Activated B cell treated with CpG ODN at 0.5 μM for 24 hours (primary cell): ENCODE measurements at regions not wholly inside any gene's neighbourhood (a gene's known extent, or its start where the extent isn't known, plus 50 kb on each side); places are given as distances from the start of the nearest gene placed in this dataset.

ENCODE experiments used
- ATAC-seq: fragments of 200-7000 bp; cut with Tn5 transposase; one replicate; pipeline ENCODE4 v1.10.0; 2021; ENCODE audit warnings: low read depth, mild to moderate bottlenecking, moderate library complexity
- CTCF ChIA-PET: fragments of 350-600 bp; sonication (Branson Sonifier 250); formaldehyde crosslinking; loops from one replicate; lab custom pipeline; 2021; ENCODE audit warnings: antibody characterized with exemption; lab: Charles Lee
- POLR2A ChIA-PET: fragments of 350-600 bp; sonication (Branson Sonifier 250); formaldehyde crosslinking; loops from one replicate; lab custom pipeline; 2021; ENCODE audit warnings: antibody characterized with exemption; lab: Charles Lee
- DNase-seq: peaks from one replicate; pipeline ENCODE4 v3.0.0; 2022
- H3K27ac Mint-ChIP-seq: one replicate; pipeline ENCODE4 v1.8.0; 2020; ENCODE audit warnings: mixed read lengths
- H3K27me3 Mint-ChIP-seq: one replicate; pipeline ENCODE4 v1.8.0; 2021; ENCODE audit warnings: mixed read lengths
- H3K36me3 Mint-ChIP-seq: one replicate; pipeline ENCODE4 v1.8.0; 2021; ENCODE audit warnings: low read depth, mixed read lengths
- H3K4me1 Mint-ChIP-seq: one replicate; pipeline ENCODE4 v1.8.0; 2021; ENCODE audit warnings: mixed read lengths
- H3K4me3 Mint-ChIP-seq: one replicate; pipeline ENCODE4 v1.8.0; 2020; ENCODE audit warnings: mild to moderate bottlenecking, mixed read lengths
- H3K9me3 Mint-ChIP-seq: one replicate; pipeline ENCODE4 v1.8.0; 2020; ENCODE audit warnings: mixed read lengths
- CTCF ChIP-seq: fragments of 200-600 bp; IDR thresholded peaks from one replicate; pipeline ENCODE4 v1.8.0; 2022; ENCODE audit warnings: antibody characterized with exemption, mild to moderate bottlenecking
- intact Hi-C: fragments of 100-400 bp; cut with micrococcal nuclease; formaldehyde crosslinking; loops from one replicate; pipeline ENCODE4 v1.15.1; 2024

- ChIA-PET POLR2A (no interaction called here), CTCF (no interaction called here)
- no peak for DNase-seq
Measured at GRCh38 chr1:87853576-87854351, 525.1 kb downstream of the LMO4 start.

DNA sequence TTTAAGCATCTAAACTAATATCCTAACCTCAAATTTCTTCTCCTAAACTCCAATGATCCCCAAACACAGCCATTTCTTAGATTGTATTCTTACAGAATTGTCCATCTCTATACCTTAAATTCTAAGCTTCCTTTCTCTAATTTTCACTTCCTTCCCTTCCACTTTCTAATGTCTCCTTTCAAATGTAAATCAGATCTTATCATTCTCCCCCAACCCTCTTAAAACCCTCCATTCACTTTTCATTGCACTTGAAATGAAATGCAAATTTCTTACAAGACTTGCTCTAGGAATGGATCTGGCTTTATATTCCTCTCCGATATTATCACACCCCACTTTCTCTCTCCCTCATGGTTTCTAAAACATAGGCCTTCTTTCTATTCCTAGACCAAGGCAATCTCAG lies 534.6 kb downstream of the LMO4 start:
- no peaks in the 10 kb centered on the region for H3K27me3 Mint-ChIP-seq
- no peak for TF ChIP-seq CTCF
- H3K4me3 Mint-ChIP-seq = no peak overlapping the region
- H3K36me3 Mint-ChIP-seq = no peaks in the 10 kb centered on the region
- DNase-seq (no peak), ATAC-seq (no peak)
- ChIA-PET CTCF (interaction anchor here (1.4 kb wide), 1 partner anchor 91 kb away, joined by 4 read pairs; no protein-coding TSS in a partner anchor), POLR2A (no interaction called here)
- H3K9me3 Mint-ChIP-seq = peaks cover 7% of the 10 kb centered on the region
- intact Hi-C loops = no loop called here
- peaks cover 21% of the 10 kb centered on the region for H3K4me1 Mint-ChIP-seq
- H3K27ac Mint-ChIP-seq = no peak overlapping the region

More at GRCh38 chr1:87853576-87854351, 525.1 kb downstream of the LMO4 start:
- no peak for TF ChIP-seq CTCF
- Mint-ChIP-seq H3K4me1 (no peaks in the 10 kb centered on the region), H3K4me3 (no peak overlapping the region), H3K36me3 (no peaks in the 10 kb centered on the region), H3K27me3 (no peaks in the 10 kb centered on the region), H3K27ac (no peak overlapping the region), H3K9me3 (peaks cover 3% of the 10 kb centered on the region)
- no peak for ATAC-seq
- intact Hi-C loops = no loop called here

DNA sequence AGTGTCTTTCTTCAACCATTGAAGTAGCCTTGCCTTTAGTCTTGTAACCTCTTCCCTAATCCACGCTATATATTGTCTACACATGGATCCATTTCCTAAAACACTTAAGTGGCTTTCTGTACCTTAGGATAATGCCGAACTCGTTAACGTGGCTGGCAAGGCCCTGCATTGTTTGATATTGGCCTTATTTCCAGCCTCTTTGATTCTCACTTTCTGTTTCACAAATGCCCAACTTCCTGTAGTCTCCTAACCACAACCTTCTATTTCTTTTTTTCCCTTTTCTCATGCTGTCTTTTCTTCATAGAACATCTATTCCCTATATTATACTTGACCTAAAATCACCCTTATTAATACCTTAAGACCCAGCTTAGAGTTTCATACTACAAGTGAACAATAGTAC lies 536.0 kb downstream of the LMO4 start:
- no peak for TF ChIP-seq CTCF

GRCh38 chr1:87866416-87866815 lies 537.7 kb downstream of the LMO4 start:
- no peak for ATAC-seq
- no peaks in the 10 kb centered on the region for H3K36me3 Mint-ChIP-seq
- CTCF ChIA-PET = no interaction called here
- POLR2A ChIA-PET = no interaction called here
- H3K27me3 Mint-ChIP-seq = no peaks in the 10 kb centered on the region
- no peak for DNase-seq
- TF ChIP-seq CTCF = no peak
- peaks cover 44% of the 10 kb centered on the region for H3K4me1 Mint-ChIP-seq
- H3K9me3 Mint-ChIP-seq = peaks cover 4% of the 10 kb centered on the region
- intact Hi-C loops = no loop called here
- no peak overlapping the region for H3K4me3 Mint-ChIP-seq
- no peak overlapping the region for H3K27ac Mint-ChIP-seq

More for the DNA sequence above, 536.0 kb downstream of the LMO4 start:
- Mint-ChIP-seq H3K4me1 (peaks cover 30% of the 10 kb centered on the region), H3K27me3 (no peaks in the 10 kb centered on the region), H3K36me3 (no peaks in the 10 kb centered on the region), H3K27ac (peak overlapping the region; percentile 83), H3K9me3 (peaks cover 4% of the 10 kb centered on the region), H3K4me3 (peak overlapping the region; percentile 47)
- CTCF ChIA-PET = interaction anchor here (1.4 kb wide), 1 partner anchor 89 kb away, joined by 4 read pairs; no protein-coding TSS in a partner anchor
- intact Hi-C loops = loop anchor here (2.0 kb wide), 1 partner anchor 536 kb away; the partner anchor contains the start of gene LMO4
- peak; percentile 58 for ATAC-seq
- POLR2A ChIA-PET = interaction anchor here (0.5 kb wide), 1 partner anchor 1419 kb away, joined by 4 read pairs; no protein-coding TSS in a partner anchor
- DNase-seq = no peak

GRCh38 chr1:87867626-87868025 lies 538.9 kb downstream of the LMO4 start:
- Mint-ChIP-seq H3K27ac (no peak overlapping the region), H3K36me3 (no peaks in the 10 kb centered on the region), H3K4me3 (no peak overlapping the region), H3K4me1 (peaks cover 55% of the 10 kb centered on the region), H3K9me3 (peaks cover 4% of the 10 kb centered on the region), H3K27me3 (no peaks in the 10 kb centered on the region)
- ChIA-PET POLR2A (no interaction called here), CTCF (no interaction called here)
- no peak for TF ChIP-seq CTCF
- DNase-seq (no peak), ATAC-seq (no peak)
- intact Hi-C loops = no loop called here
